Endothelial cell of umbilical vein (primary cell): ENCODE measurements at regions not wholly inside any gene's neighbourhood (a gene's known extent, or its start where the extent isn't known, plus 50 kb on each side); places are given as distances from the start of the nearest gene placed in this dataset.

Experiments
- BruUV-seq: library from RNA; stranded (reverse); fragments of 400-500 nt; replicated peaks from 2 replicates; lab custom pipeline; 2021; lab: Mats Ljungman, UMichigan
- CTCF ChIA-PET: fragments of 300-600, 350-600 bp; sonication (Branson Sonifier 250); formaldehyde crosslinking; loops from one replicate; lab custom pipeline; 2021; ENCODE audit warnings: antibody characterized with exemption, inconsistent platforms; lab: Charles Lee
- POLR2A ChIA-PET: fragments of 300-600, 350-600 bp; sonication (Branson Sonifier 250); formaldehyde crosslinking; loops from one replicate; lab custom pipeline; 2021; ENCODE audit warnings: antibody characterized with exemption, inconsistent platforms; lab: Charles Lee
- DNase-seq: peaks from one replicate; pipeline ENCODE4 v3.0.0-alpha.2; 2011; ENCODE audit warnings: low read depth, low spot score
- FAIRE-seq: peaks from 2 replicates; lab custom pipeline; 2011; peaks lifted over from hg19 to GRCh38; lab: Jason Lieb, UNC
- H2AFZ ChIP-seq: 2 replicates; pipeline ENCODE4 v1.6.0; 2012; ENCODE audit warnings: low read depth, low read length, control low read depth, inconsistent platforms
- H3K27ac ChIP-seq: 2 replicates; pipeline ENCODE4 v1.5.1; 2011; ENCODE audit warnings: low read depth, mild to moderate bottlenecking, control low read depth, low read length, moderate library complexity; ENCODE audit not compliant: insufficient read depth
- H3K27me3 ChIP-seq, 2 experiments: 2 replicates each; pipeline versions ENCODE4 v1.6.0 to v1.6.1; 2011; ENCODE audit warnings: low read length in 2 of 2, mixed read lengths in 1 of 2; ENCODE audit not compliant: control insufficient read depth in 2 of 2, insufficient read depth in 2 of 2
- H3K36me3 ChIP-seq, 2 experiments: 2 replicates in 1 of 2; 3 replicates in 1 of 2; pipeline ENCODE4 v1.5.1; 2011; ENCODE audit warnings: low read length in 2 of 2, mild to moderate bottlenecking in 1 of 2, moderate library complexity in 1 of 2; ENCODE audit not compliant: control insufficient read depth in 2 of 2, insufficient read depth in 2 of 2; ENCODE audit errors: extremely low read depth in 1 of 2
- H3K4me1 ChIP-seq: 3 replicates; pipeline ENCODE4 v1.5.1; 2011; ENCODE audit warnings: mild to moderate bottlenecking, low read length; ENCODE audit not compliant: control insufficient read depth, insufficient read depth; ENCODE audit errors: extremely low read depth
- H3K4me2 ChIP-seq: 2 replicates; pipeline ENCODE4 v1.6.1; 2011; ENCODE audit warnings: low read length, control low read depth, mixed read lengths; ENCODE audit not compliant: insufficient read depth
- H3K4me3 ChIP-seq, 3 experiments: fragments of 200-600 bp in 1 of 3; sonication (generic), shearing (Covaris generic) in 1 of 3; replicated peaks in 1 of 3; 2 replicates each; pipeline ENCODE4 v1.5.1; 2011 to 2016; ENCODE audit warnings: control low read depth in 3 of 3, low read length in 3 of 3, mild to moderate bottlenecking in 2 of 3, inconsistent platforms in 1 of 3, low read depth in 1 of 3, moderate library complexity in 1 of 3; ENCODE audit not compliant: insufficient read depth in 1 of 3
- H3K79me2 ChIP-seq: 2 replicates; pipeline ENCODE4 v1.6.0; 2012; ENCODE audit warnings: low read length, inconsistent platforms; ENCODE audit not compliant: control insufficient read depth, insufficient read depth
- H3K9ac ChIP-seq: replicated peaks from 2 replicates; pipeline ENCODE3; 2011; ENCODE audit warnings: low read length, control low read depth; ENCODE audit not compliant: insufficient read depth; ENCODE audit errors: extremely low read depth
- H3K9me1 ChIP-seq: replicated peaks from 3 replicates; pipeline ENCODE4 v1.6.0; 2011; ENCODE audit warnings: mild to moderate bottlenecking, low read length; ENCODE audit not compliant: control insufficient read depth, insufficient read depth; ENCODE audit errors: extremely low read depth
- H3K9me3 ChIP-seq: replicated peaks from 2 replicates; pipeline ENCODE4 v1.5.1; 2012; ENCODE audit warnings: low read length, inconsistent platforms; ENCODE audit not compliant: control insufficient read depth, insufficient read depth
- H4K20me1 ChIP-seq: replicated peaks from 2 replicates; pipeline ENCODE3; 2011; ENCODE audit warnings: mild to moderate bottlenecking, low read length; ENCODE audit not compliant: control insufficient read depth, insufficient read depth; ENCODE audit errors: extremely low read depth
- EZH2 ChIP-seq: IDR thresholded peaks from 2 replicates; pipeline ENCODE4 v1.6.1; 2012; ENCODE audit warnings: borderline replicate concordance, low read depth, mild to moderate bottlenecking, moderate library complexity, low read length, inconsistent platforms; ENCODE audit not compliant: severe bottlenecking
- FOS ChIP-seq: IDR thresholded peaks from 2 replicates; pipeline ENCODE4 v1.6.1; 2011; ENCODE audit warnings: mild to moderate bottlenecking, low read length, moderate library complexity, borderline replicate concordance; ENCODE audit not compliant: insufficient read depth
- GATA2 ChIP-seq: IDR thresholded peaks from 2 replicates; pipeline ENCODE4 v1.7.0; 2011; ENCODE audit warnings: low read depth, mild to moderate bottlenecking, moderate library complexity, mixed read lengths, low read length; ENCODE audit not compliant: insufficient read length, insufficient read depth
- JUN ChIP-seq: IDR thresholded peaks from 2 replicates; pipeline ENCODE4 v1.6.1; 2011; ENCODE audit warnings: borderline replicate concordance, low read depth; ENCODE audit not compliant: insufficient read length, insufficient read depth
- MYC ChIP-seq: IDR thresholded peaks from one replicate; pipeline ENCODE4 v1.6.1; 2011; ENCODE audit warnings: mild to moderate bottlenecking, low read depth, low read length
- POLR2A ChIP-seq: IDR thresholded peaks from 2 replicates; pipeline ENCODE4 v1.6.1; 2012; ENCODE audit warnings: low read depth, mild to moderate bottlenecking, control low read depth, low read length
- POLR2AphosphoS5 ChIP-seq: IDR thresholded peaks from 2 replicates; pipeline ENCODE4 v1.6.1; 2012; ENCODE audit warnings: low read depth, mild to moderate bottlenecking, control low read depth, low read length, moderate library complexity; ENCODE audit not compliant: insufficient read depth
- dilution Hi-C: fragments of 300-500 bp; cut with MboI; formaldehyde crosslinking; loops from one replicate; pipeline ENCODE4 v1.15.0; 2019; ENCODE audit warnings: low sequenced_read_pairs; ENCODE audit not compliant: extremely low pct_ligation_motif_present
- intact Hi-C: fragments of 100-400 bp; cut with micrococcal nuclease; formaldehyde crosslinking; loops from one replicate; pipeline ENCODE4 v1.10.0; 2022
- TF ChIP-seq, protein P1 (sequence below): IDR thresholded peaks from 2 replicates; pipeline ENCODE4 v1.6.1; 2011; ENCODE audit not compliant: insufficient read depth, insufficient read length
- TF ChIP-seq, protein P2 (sequence below), 2 donors: IDR thresholded peaks; 1 replicate in 1 of 2; 2 replicates in 1 of 2; pipeline ENCODE4 v1.5.1; 2011; ENCODE audit warnings: low read length in 2 of 2, mild to moderate bottlenecking in 2 of 2, moderate library complexity in 2 of 2, control low read depth in 1 of 2, inconsistent platforms in 1 of 2, low read depth in 1 of 2; ENCODE audit not compliant: insufficient read depth in 1 of 2; ENCODE audit errors: extremely low read depth in 1 of 2

DNA sequence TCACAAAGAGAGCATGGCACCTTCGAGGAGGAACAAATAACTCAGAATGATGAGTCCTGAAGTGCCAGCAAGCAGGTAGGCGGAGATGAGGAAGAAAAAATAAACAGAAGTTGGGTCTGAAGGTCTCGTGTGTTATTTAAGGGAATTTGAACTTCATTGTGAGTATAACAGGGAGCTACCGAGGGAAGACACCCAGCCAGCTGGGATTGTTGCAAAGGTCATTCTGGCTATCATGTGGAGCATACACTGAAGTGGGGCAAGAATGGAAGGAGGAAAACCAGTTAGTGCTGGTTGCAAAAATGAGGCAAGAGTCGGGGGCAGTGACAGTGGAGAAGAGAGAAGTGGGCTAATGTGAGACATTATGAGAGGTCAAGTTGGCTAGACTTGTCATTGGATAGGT lies 53.6 kb upstream of the RAP1A start:
- no peak for TF ChIP-seq FOS
- TF ChIP-seq EZH2, result no peak
- TF ChIP-seq MYC, result no peak
- no peak for TF ChIP-seq POLR2AphosphoS5
- TF ChIP-seq, protein P1, sequence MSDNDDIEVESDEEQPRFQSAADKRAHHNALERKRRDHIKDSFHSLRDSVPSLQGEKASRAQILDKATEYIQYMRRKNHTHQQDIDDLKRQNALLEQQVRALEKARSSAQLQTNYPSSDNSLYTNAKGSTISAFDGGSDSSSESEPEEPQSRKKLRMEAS, result no peak
- TF ChIP-seq GATA2, result no peak
- TF ChIP-seq POLR2A, result no peak
- TF ChIP-seq, protein P2, sequence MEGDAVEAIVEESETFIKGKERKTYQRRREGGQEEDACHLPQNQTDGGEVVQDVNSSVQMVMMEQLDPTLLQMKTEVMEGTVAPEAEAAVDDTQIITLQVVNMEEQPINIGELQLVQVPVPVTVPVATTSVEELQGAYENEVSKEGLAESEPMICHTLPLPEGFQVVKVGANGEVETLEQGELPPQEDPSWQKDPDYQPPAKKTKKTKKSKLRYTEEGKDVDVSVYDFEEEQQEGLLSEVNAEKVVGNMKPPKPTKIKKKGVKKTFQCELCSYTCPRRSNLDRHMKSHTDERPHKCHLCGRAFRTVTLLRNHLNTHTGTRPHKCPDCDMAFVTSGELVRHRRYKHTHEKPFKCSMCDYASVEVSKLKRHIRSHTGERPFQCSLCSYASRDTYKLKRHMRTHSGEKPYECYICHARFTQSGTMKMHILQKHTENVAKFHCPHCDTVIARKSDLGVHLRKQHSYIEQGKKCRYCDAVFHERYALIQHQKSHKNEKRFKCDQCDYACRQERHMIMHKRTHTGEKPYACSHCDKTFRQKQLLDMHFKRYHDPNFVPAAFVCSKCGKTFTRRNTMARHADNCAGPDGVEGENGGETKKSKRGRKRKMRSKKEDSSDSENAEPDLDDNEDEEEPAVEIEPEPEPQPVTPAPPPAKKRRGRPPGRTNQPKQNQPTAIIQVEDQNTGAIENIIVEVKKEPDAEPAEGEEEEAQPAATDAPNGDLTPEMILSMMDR (IDR thresholded peaks at IDR 0.05; ENCODE audit: extremely low read depth in 1 of 2, insufficient read depth in 1 of 2, low read depth in 1 of 2, low read length in 2 of 2), result no peak
- no peak for TF ChIP-seq JUN
- Histone ChIP-seq H3K4me2 (no peak overlapping the region), H3K27ac (no peak overlapping the region), H3K4me1 (no peaks in the 10 kb centered on the region), H3K27me3 (no peaks in the 10 kb centered on the region), H3K9me3 (no peaks in the 10 kb centered on the region), H3K9ac (no peak overlapping the region), H3K9me1 (no peaks in the 10 kb centered on the region), H3K36me3 (no peaks in the 10 kb centered on the region), H4K20me1 (no peaks in the 10 kb centered on the region), H2AFZ (no peak overlapping the region), H3K4me3 (no peak overlapping the region), H3K79me2 (no peaks in the 10 kb centered on the region)
- dilution Hi-C loops (no loop called here), intact Hi-C loops (no loop called here)
- POLR2A ChIA-PET, result no interaction called here
- CTCF ChIA-PET, result no interaction called here
- no peak for DNase-seq
- FAIRE-seq, result no peak
- BruUV-seq, result no TSS peak
